ENCODE measurements at regions not wholly inside any gene's neighbourhood (a gene's known extent, or its start where the extent isn't known, plus 50 kb on each side); places are given as distances from the start of the nearest gene placed in this dataset.

GRCh38 chr9:107933097-107933496, 443.5 kb upstream of the KLF4 start:
- DNase-seq: no peak

- no peak for DNase-seq
Measured at GRCh38 chr9:107932601-107933000, 443.0 kb upstream of the KLF4 start.

GRCh38 chr9:107932046-107932445, 442.5 kb upstream of the KLF4 start:
- DNase-seq: no peak

GRCh38 chr9:107931071-107931715, 441.6 kb upstream of the KLF4 start:
- no peak for DNase-seq

GRCh38 chr9:107929443-107929842, 439.9 kb upstream of the KLF4 start:
- no peak for DNase-seq

GRCh38 chr9:107928701-107929371, 439.3 kb upstream of the KLF4 start:
- no peak for DNase-seq

GRCh38 chr9:107927276-107927675, 437.7 kb upstream of the KLF4 start:
- no peak for DNase-seq

GRCh38 chr9:107925749-107926297, 436.3 kb upstream of the KLF4 start:
- no peak for DNase-seq

GRCh38 chr9:107922260-107922659, 432.7 kb upstream of the KLF4 start:
- DNase-seq: no peak

GRCh38 chr9:107919263-107919662, 429.7 kb upstream of the KLF4 start:
- peak; percentile 19 for DNase-seq

- DNase-seq: no peak
Measured at GRCh38 chr9:107918749-107919148, 429.2 kb upstream of the KLF4 start.

- no peak for DNase-seq
Measured at GRCh38 chr9:107914151-107914550, 424.6 kb upstream of the KLF4 start.

- DNase-seq: peak; percentile 31
Measured at GRCh38 chr9:107907715-107908114, 418.1 kb upstream of the KLF4 start.

GRCh38 chr9:107907255-107907654, 417.7 kb upstream of the KLF4 start:
- DNase-seq: no peak

GRCh38 chr9:107906074-107906473, 416.5 kb upstream of the KLF4 start:
- DNase-seq: no peak

GRCh38 chr9:107905308-107906020, 415.9 kb upstream of the KLF4 start:
- DNase-seq: no peak

- DNase-seq: no peak
Measured at GRCh38 chr9:107899961-107900330, 410.4 kb upstream of the KLF4 start.

GRCh38 chr9:107898761-107899160, 409.2 kb upstream of the KLF4 start:
- no peak for DNase-seq

GRCh38 chr9:107896544-107896943, 407.0 kb upstream of the KLF4 start:
- no peak for DNase-seq

- DNase-seq: no peak
Measured at GRCh38 chr9:107895501-107896001, 406.0 kb upstream of the KLF4 start.

- no peak for DNase-seq
Measured at GRCh38 chr9:107894572-107895261, 405.1 kb upstream of the KLF4 start.

- no peak for DNase-seq
Measured at GRCh38 chr9:107890921-107891465, 401.4 kb upstream of the KLF4 start.

GRCh38 chr9:107888773-107889227, 399.2 kb upstream of the KLF4 start:
- DNase-seq: no peak
